GM23248 (cell line): ENCODE measurements at regions not wholly inside any gene's neighbourhood (a gene's known extent, or its start where the extent isn't known, plus 50 kb on each side); places are given as distances from the start of the nearest gene placed in this dataset.

Experiments used
- EZH2 ChIP-seq: fragments of 200-600 bp; sonication (generic); IDR thresholded peaks from 2 replicates; pipeline ENCODE4 v1.6.1; 2018; ENCODE audit warnings: antibody characterized with exemption, mild to moderate bottlenecking; ENCODE audit not compliant: insufficient read depth, poor library complexity, severe bottlenecking
- EZH2phosphoT487 ChIP-seq: fragments of 200-600 bp; sonication (generic); IDR thresholded peaks from 2 replicates; pipeline ENCODE4 v1.6.1; 2018; ENCODE audit warnings: antibody characterized with exemption, moderate library complexity, mild to moderate bottlenecking, low read depth; ENCODE audit not compliant: insufficient read depth

- no peak for TF ChIP-seq EZH2
- no peak for TF ChIP-seq EZH2phosphoT487
Observed at GRCh38 chr13:75217949-75218348, 264.0 kb downstream of the TBC1D4 start.
